ENCODE measurements at regions not wholly inside any gene's neighbourhood (a gene's known extent, or its start where the extent isn't known, plus 50 kb on each side); places are given as distances from the start of the nearest gene placed in this dataset.
"Not testable (repeated sequence)": the region's sequence is repeated elsewhere in the genome, so short reads cannot be mapped to it uniquely, and the experiment has no call there.

- Mint-ChIP-seq H3K4me1 (peaks cover 15% of the 10 kb centered on the region), H3K27ac (no peak overlapping the region), H3K36me3 (ENCODE audit: low read depth) (no peaks in the 10 kb centered on the region), H3K4me3 (no peak overlapping the region), H3K27me3 (ENCODE audit: insufficient read depth) (peaks cover 3% of the 10 kb centered on the region), H3K9me3 (peaks cover 1% of the 10 kb centered on the region)
- Histone ChIP-seq H3K4me3 (ENCODE audit: low read length) (no peak overlapping the region), H3K9ac (ENCODE audit: extremely low read depth, low read length, poor library complexity, severe bottlenecking) (no peak overlapping the region), H3K27ac (ENCODE audit: low read depth, low read length) (no peak overlapping the region), H3K36me3 (ENCODE audit: control insufficient read depth, insufficient read depth, low read length) (no peaks in the 10 kb centered on the region), H3K9me3 (ENCODE audit: control insufficient read depth, low read length) (peaks cover 2% of the 10 kb centered on the region), H3K27me3 (ENCODE audit: control insufficient read depth, insufficient read depth, low read length, poor library complexity, severe bottlenecking) (no peaks in the 10 kb centered on the region), H3K4me1 (ENCODE audit: control insufficient read depth, insufficient read depth, low read length) (peaks cover 2% of the 10 kb centered on the region)
- 81 to 84% methylated on average over 5 of the region's 5 CpGs for WGBS, 2 experiments (ENCODE audit: insufficient coverage in 1 of 2, insufficient read length in 1 of 2)
- peak; percentile 56 for DNase-seq
- TF ChIP-seq CTCF (conservative IDR thresholded peaks at IDR 0.05) = no peak
Observed at GRCh38 chr2:136693966-136694365, 71.4 kb upstream of the THSD7B start.

- H3K4me3 ChIP-seq (ENCODE audit: low read length); H3K9me3 Mint-ChIP-seq; DNase-seq; H3K4me1 ChIP-seq (ENCODE audit: control insufficient read depth, insufficient read depth, low read length); H3K27ac Mint-ChIP-seq; H3K36me3 ChIP-seq (ENCODE audit: control insufficient read depth, insufficient read depth, low read length); H3K27ac ChIP-seq (ENCODE audit: low read depth, low read length); H3K4me1 Mint-ChIP-seq; H3K9me3 ChIP-seq (ENCODE audit: control insufficient read depth, low read length); H3K36me3 Mint-ChIP-seq (ENCODE audit: low read depth); H3K4me3 Mint-ChIP-seq; H3K9ac ChIP-seq (ENCODE audit: extremely low read depth, low read length, poor library complexity, severe bottlenecking): not testable (repeated sequence)
- peaks cover 28% of the 10 kb centered on the region for H3K27me3 ChIP-seq (ENCODE audit: control insufficient read depth, insufficient read depth, low read length, poor library complexity, severe bottlenecking)
- peaks cover 17% of the 10 kb centered on the region for H3K27me3 Mint-ChIP-seq (ENCODE audit: insufficient read depth)
- 50 to 53% methylated on average over 1 of the region's 1 CpG for WGBS, 2 experiments (ENCODE audit: insufficient coverage in 1 of 2, insufficient read length in 1 of 2)
Observed at GRCh38 chr2:136680079-136680478, 85.3 kb upstream of the THSD7B start.

GRCh38 chr2:136665736-136666135 lies 99.6 kb upstream of the THSD7B start:
- Mint-ChIP-seq H3K27ac (no peak overlapping the region), H3K36me3 (ENCODE audit: low read depth) (no peaks in the 10 kb centered on the region), H3K27me3 (ENCODE audit: insufficient read depth) (peaks cover 2% of the 10 kb centered on the region), H3K4me1 (no peaks in the 10 kb centered on the region), H3K4me3 (no peak overlapping the region), H3K9me3 (no peaks in the 10 kb centered on the region)
- 85% methylated on average over 3 of the region's 3 CpGs for WGBS, 2 experiments (ENCODE audit: insufficient coverage in 1 of 2, insufficient read length in 1 of 2)
- Histone ChIP-seq H3K36me3 (ENCODE audit: control insufficient read depth, insufficient read depth, low read length) (no peaks in the 10 kb centered on the region), H3K4me3 (ENCODE audit: low read length) (no peak overlapping the region), H3K9ac (ENCODE audit: extremely low read depth, low read length, poor library complexity, severe bottlenecking) (no peak overlapping the region), H3K4me1 (ENCODE audit: control insufficient read depth, insufficient read depth, low read length) (no peaks in the 10 kb centered on the region), H3K27me3 (ENCODE audit: control insufficient read depth, insufficient read depth, low read length, poor library complexity, severe bottlenecking) (peaks cover 3% of the 10 kb centered on the region), H3K27ac (ENCODE audit: low read depth, low read length) (no peak overlapping the region), H3K9me3 (ENCODE audit: control insufficient read depth, low read length) (no peaks in the 10 kb centered on the region)
- no peak for DNase-seq
- TF ChIP-seq CTCF (conservative IDR thresholded peaks at IDR 0.05) = no peak

GRCh38 chr2:136664713-136665405 lies 100.5 kb upstream of the THSD7B start:
- Histone ChIP-seq H3K9me3 (ENCODE audit: control insufficient read depth, low read length) (no peaks in the 10 kb centered on the region), H3K27ac (ENCODE audit: low read depth, low read length) (no peak overlapping the region), H3K9ac (ENCODE audit: extremely low read depth, low read length, poor library complexity, severe bottlenecking) (no peak overlapping the region), H3K27me3 (ENCODE audit: control insufficient read depth, insufficient read depth, low read length, poor library complexity, severe bottlenecking) (peaks cover 10% of the 10 kb centered on the region), H3K36me3 (ENCODE audit: control insufficient read depth, insufficient read depth, low read length) (no peaks in the 10 kb centered on the region), H3K4me1 (ENCODE audit: control insufficient read depth, insufficient read depth, low read length) (no peaks in the 10 kb centered on the region), H3K4me3 (ENCODE audit: low read length) (no peak overlapping the region)
- Mint-ChIP-seq H3K27me3 (ENCODE audit: insufficient read depth) (peaks cover 3% of the 10 kb centered on the region), H3K27ac (no peak overlapping the region), H3K36me3 (ENCODE audit: low read depth) (no peaks in the 10 kb centered on the region), H3K4me3 (no peak overlapping the region), H3K4me1 (no peaks in the 10 kb centered on the region), H3K9me3 (no peaks in the 10 kb centered on the region)
- no peak for TF ChIP-seq CTCF (conservative IDR thresholded peaks at IDR 0.05)
- 89 to 100% methylated on average over 2 to 10 of the region's 10 CpGs for WGBS, 2 experiments (ENCODE audit: insufficient coverage in 1 of 2, insufficient read length in 1 of 2)
- no peak for DNase-seq
